Activated naive CD8-positive, alpha-beta T cell treated with anti-CD3 and anti-CD28 coated beads, Interleukin-2, amount 10 ng/mL, durations not matched to agents 7 days and 5 days (primary cell): ENCODE measurements at regions not wholly inside any gene's neighbourhood (a gene's known extent, or its start where the extent isn't known, plus 50 kb on each side); places are given as distances from the start of the nearest gene placed in this dataset.

ENCODE experiments used
- ATAC-seq: fragments of 150-1000 bp; cut with Tn5 transposase; one replicate; pipeline ENCODE4 v1.10.0; 2021; ENCODE audit warnings: low read depth, moderate library complexity
- POLR2A ChIA-PET: fragments of 350-600 bp; sonication (Branson Sonifier 250); formaldehyde crosslinking; loops from one replicate; lab custom pipeline; 2021; ENCODE audit warnings: antibody characterized with exemption; lab: Charles Lee
- DNase-seq: peaks from one replicate; pipeline ENCODE4 v3.0.0; 2021
- H3K27ac Mint-ChIP-seq: one replicate; pipeline ENCODE4 v1.8.0; 2022; ENCODE audit warnings: mild to moderate bottlenecking, mixed read lengths
- H3K27me3 Mint-ChIP-seq: one replicate; pipeline ENCODE4 v1.8.0; 2022; ENCODE audit warnings: mild to moderate bottlenecking, moderate library complexity, mixed read lengths
- H3K36me3 Mint-ChIP-seq: one replicate; pipeline ENCODE4 v1.8.0; 2021; ENCODE audit warnings: mild to moderate bottlenecking, mixed read lengths
- H3K4me1 Mint-ChIP-seq: one replicate; pipeline ENCODE4 v1.8.0; 2021; ENCODE audit warnings: mixed read lengths
- H3K4me3 Mint-ChIP-seq: one replicate; pipeline ENCODE4 v1.8.0; 2022; ENCODE audit warnings: mild to moderate bottlenecking, moderate library complexity, mixed read lengths
- H3K9me3 Mint-ChIP-seq: one replicate; pipeline ENCODE4 v1.8.0; 2021; ENCODE audit warnings: mixed read lengths

- Mint-ChIP-seq H3K4me1 (no peaks in the 10 kb centered on the region), H3K9me3 (no peaks in the 10 kb centered on the region), H3K36me3 (no peaks in the 10 kb centered on the region), H3K27me3 (no peaks in the 10 kb centered on the region), H3K27ac (no peak overlapping the region), H3K4me3 (no peak overlapping the region)
- no peak for ATAC-seq
- no peak for DNase-seq
- POLR2A ChIA-PET = no interaction called here
Observed at GRCh38 chr2:139079311-139079710, 299.1 kb upstream of the NXPH2 start.

DNA sequence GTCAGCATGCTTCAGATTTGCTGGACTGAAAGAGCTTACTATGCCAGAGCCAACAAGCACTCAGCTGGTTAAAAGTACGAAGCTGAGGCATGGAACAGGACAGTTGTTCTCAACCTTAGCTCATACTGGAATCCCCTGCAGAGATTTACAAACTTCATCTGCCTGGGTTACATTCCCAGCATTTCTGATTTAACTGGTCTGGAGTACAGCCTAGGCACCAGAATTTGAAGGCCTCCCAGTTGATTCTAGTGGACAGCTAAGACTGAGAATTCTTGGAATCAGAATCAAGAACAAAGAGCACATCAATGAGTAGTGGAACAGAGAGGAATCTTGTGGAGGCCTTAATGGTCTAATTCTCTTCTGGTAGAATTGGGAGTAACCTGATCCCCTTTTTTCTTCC, 298.2 kb upstream of the NXPH2 start:
- ATAC-seq (no peak), DNase-seq (no peak)
- H3K36me3 Mint-ChIP-seq = no peaks in the 10 kb centered on the region
- no peaks in the 10 kb centered on the region for H3K27me3 Mint-ChIP-seq
- H3K4me1 Mint-ChIP-seq = no peaks in the 10 kb centered on the region
- H3K4me3 Mint-ChIP-seq = no peak overlapping the region
- no peak overlapping the region for H3K27ac Mint-ChIP-seq
- POLR2A ChIA-PET = no interaction called here
- peaks cover 1% of the 10 kb centered on the region for H3K9me3 Mint-ChIP-seq

DNA sequence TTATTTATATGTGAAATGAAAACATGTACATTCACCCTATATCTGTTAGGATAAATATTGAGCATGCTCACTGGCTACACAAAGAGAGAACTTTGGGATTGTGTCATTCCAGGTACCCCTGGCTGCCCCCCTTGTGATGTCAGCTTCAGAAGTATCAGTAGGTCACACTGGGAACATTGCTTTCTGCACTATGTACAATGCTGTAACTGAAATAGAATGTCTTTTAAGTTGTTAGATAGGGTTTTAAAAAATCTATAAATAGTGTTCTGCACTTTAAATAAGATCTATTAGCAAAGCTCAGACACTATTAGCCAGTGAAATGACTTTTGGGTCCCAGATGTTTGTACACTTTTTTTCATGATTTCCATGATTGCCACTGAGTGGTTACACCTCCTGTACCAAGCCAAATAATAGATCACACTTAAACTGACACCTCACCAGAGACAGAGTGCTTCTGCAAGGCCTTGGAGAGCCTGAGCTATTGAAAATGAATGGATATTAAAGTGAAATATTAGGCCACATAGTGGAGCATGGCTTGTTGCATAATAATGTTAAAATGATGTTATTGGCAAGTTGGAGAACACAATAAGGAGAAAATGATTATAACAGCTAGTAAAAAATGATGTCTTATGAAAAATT, 297.0 kb upstream of the NXPH2 start:
- H3K27me3 Mint-ChIP-seq = no peaks in the 10 kb centered on the region
- H3K4me3 Mint-ChIP-seq = no peak overlapping the region
- peaks cover 1% of the 10 kb centered on the region for H3K9me3 Mint-ChIP-seq
- H3K27ac Mint-ChIP-seq = no peak overlapping the region
- ATAC-seq (no peak), DNase-seq (no peak)
- POLR2A ChIA-PET = no interaction called here
- H3K36me3 Mint-ChIP-seq = no peaks in the 10 kb centered on the region
- no peaks in the 10 kb centered on the region for H3K4me1 Mint-ChIP-seq

GRCh38 chr2:139067874-139068273, 287.7 kb upstream of the NXPH2 start:
- POLR2A ChIA-PET = no interaction called here
- ATAC-seq (no peak), DNase-seq (no peak)
- Mint-ChIP-seq H3K27ac (no peak overlapping the region), H3K4me1 (no peaks in the 10 kb centered on the region), H3K4me3 (no peak overlapping the region), H3K36me3 (no peaks in the 10 kb centered on the region), H3K9me3 (no peaks in the 10 kb centered on the region), H3K27me3 (no peaks in the 10 kb centered on the region)

- POLR2A ChIA-PET = no interaction called here
- H3K9me3 Mint-ChIP-seq = no peaks in the 10 kb centered on the region
- no peak for DNase-seq
- no peaks in the 10 kb centered on the region for H3K27me3 Mint-ChIP-seq
- ATAC-seq = no peak
- no peaks in the 10 kb centered on the region for H3K4me1 Mint-ChIP-seq
- H3K36me3 Mint-ChIP-seq = no peaks in the 10 kb centered on the region
- H3K4me3 Mint-ChIP-seq = no peak overlapping the region
- no peak overlapping the region for H3K27ac Mint-ChIP-seq
Observed at GRCh38 chr2:139067072-139067471, 286.9 kb upstream of the NXPH2 start.

- DNase-seq = no peak
- Mint-ChIP-seq H3K4me1 (no peaks in the 10 kb centered on the region), H3K27ac (no peak overlapping the region), H3K4me3 (no peak overlapping the region), H3K36me3 (no peaks in the 10 kb centered on the region), H3K27me3 (no peaks in the 10 kb centered on the region), H3K9me3 (no peaks in the 10 kb centered on the region)
- no peak for ATAC-seq
- POLR2A ChIA-PET = no interaction called here
Observed at GRCh38 chr2:139064159-139064558, 284.0 kb upstream of the NXPH2 start.

DNA sequence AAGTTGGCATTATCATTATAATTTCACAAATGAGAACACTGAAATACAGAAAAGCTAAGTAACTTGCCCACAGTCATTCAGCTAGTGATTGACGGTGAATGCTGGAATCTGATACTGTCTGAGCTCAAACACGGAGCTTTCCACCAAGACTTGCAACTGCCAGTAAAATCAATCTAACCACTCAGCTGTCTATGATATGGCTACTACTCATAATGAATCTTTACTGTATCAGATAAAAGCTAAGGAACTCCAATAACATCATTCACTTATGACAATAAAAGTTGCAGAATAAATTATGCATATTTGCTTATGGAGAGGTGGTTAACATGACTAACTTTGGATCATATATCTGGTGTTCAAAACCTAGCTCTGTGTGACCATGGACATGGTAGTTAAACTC, 279.4 kb upstream of the NXPH2 start:
- DNase-seq (no peak), ATAC-seq (no peak)
- H3K4me3 Mint-ChIP-seq = no peak overlapping the region
- peaks cover 2% of the 10 kb centered on the region for H3K9me3 Mint-ChIP-seq
- no peaks in the 10 kb centered on the region for H3K4me1 Mint-ChIP-seq
- no peak overlapping the region for H3K27ac Mint-ChIP-seq
- POLR2A ChIA-PET = no interaction called here
- no peaks in the 10 kb centered on the region for H3K27me3 Mint-ChIP-seq
- H3K36me3 Mint-ChIP-seq = no peaks in the 10 kb centered on the region

DNA sequence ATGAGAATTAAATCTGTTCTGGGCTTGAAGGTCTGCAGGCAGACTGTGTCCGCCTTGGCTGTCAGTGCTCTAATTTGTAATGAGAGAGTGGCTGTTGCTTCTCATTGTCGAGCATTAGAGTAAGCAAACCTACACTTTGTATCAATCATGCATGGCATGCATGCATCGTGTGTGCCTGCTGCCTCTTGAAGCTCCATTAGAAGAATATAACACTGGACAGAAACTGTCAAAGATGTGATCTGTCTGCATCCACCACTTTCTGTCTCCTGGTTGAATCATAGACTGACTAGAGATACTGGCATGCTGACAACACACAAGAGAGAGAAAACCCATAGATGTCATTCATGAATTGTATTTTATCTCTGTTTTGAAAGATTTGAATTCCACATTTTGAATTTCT, 275.0 kb upstream of the NXPH2 start:
- DNase-seq = no peak
- no peak for ATAC-seq
- H3K27me3 Mint-ChIP-seq = no peaks in the 10 kb centered on the region
- POLR2A ChIA-PET = no interaction called here
- peaks cover 2% of the 10 kb centered on the region for H3K9me3 Mint-ChIP-seq
- H3K36me3 Mint-ChIP-seq = no peaks in the 10 kb centered on the region
- no peaks in the 10 kb centered on the region for H3K4me1 Mint-ChIP-seq
- no peak overlapping the region for H3K4me3 Mint-ChIP-seq
- H3K27ac Mint-ChIP-seq = no peak overlapping the region

DNA sequence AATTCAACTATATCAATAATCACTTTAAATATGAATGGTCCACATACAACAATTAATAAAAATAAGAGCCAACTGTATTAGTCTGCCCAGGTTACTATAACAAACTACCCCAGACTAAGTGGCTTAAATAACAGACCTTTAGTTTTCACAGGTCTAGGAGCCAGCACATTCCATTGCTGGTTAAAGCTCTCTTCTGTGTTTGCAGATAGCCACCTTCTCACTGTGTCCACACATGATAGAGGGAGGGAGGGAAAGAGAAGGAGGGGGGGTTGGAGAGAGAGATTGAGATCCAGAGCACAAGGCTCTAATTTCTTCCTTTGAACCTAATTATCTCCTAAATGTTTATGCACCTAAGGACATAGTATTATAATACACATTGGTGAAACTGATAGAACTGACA, 267.8 kb upstream of the NXPH2 start:
- no peaks in the 10 kb centered on the region for H3K4me1 Mint-ChIP-seq
- no peak for ATAC-seq
- POLR2A ChIA-PET = no interaction called here
- DNase-seq = no peak
- peaks cover 6% of the 10 kb centered on the region for H3K9me3 Mint-ChIP-seq
- H3K4me3 Mint-ChIP-seq = no peak overlapping the region
- no peaks in the 10 kb centered on the region for H3K36me3 Mint-ChIP-seq
- H3K27ac Mint-ChIP-seq = no peak overlapping the region
- H3K27me3 Mint-ChIP-seq = no peaks in the 10 kb centered on the region

GRCh38 chr2:139045524-139045923, 265.3 kb upstream of the NXPH2 start:
- DNase-seq (no peak), ATAC-seq (no peak)
- no peak overlapping the region for H3K4me3 Mint-ChIP-seq
- no peaks in the 10 kb centered on the region for H3K4me1 Mint-ChIP-seq
- H3K27ac Mint-ChIP-seq = no peak overlapping the region
- H3K27me3 Mint-ChIP-seq = no peaks in the 10 kb centered on the region
- POLR2A ChIA-PET = no interaction called here
- peaks cover 6% of the 10 kb centered on the region for H3K9me3 Mint-ChIP-seq
- H3K36me3 Mint-ChIP-seq = no peaks in the 10 kb centered on the region

- no peaks in the 10 kb centered on the region for H3K27me3 Mint-ChIP-seq
- H3K4me3 Mint-ChIP-seq = no peak overlapping the region
- ATAC-seq (no peak), DNase-seq (no peak)
- H3K4me1 Mint-ChIP-seq = no peaks in the 10 kb centered on the region
- POLR2A ChIA-PET = no interaction called here
- no peak overlapping the region for H3K27ac Mint-ChIP-seq
- H3K9me3 Mint-ChIP-seq = no peaks in the 10 kb centered on the region
- H3K36me3 Mint-ChIP-seq = no peaks in the 10 kb centered on the region
Observed at GRCh38 chr2:139034064-139034463, 253.9 kb upstream of the NXPH2 start.

- H3K36me3 Mint-ChIP-seq = no peaks in the 10 kb centered on the region
- peaks cover 3% of the 10 kb centered on the region for H3K9me3 Mint-ChIP-seq
- H3K4me3 Mint-ChIP-seq = no peak overlapping the region
- no peaks in the 10 kb centered on the region for H3K4me1 Mint-ChIP-seq
- H3K27me3 Mint-ChIP-seq = no peaks in the 10 kb centered on the region
- ATAC-seq = no peak
- DNase-seq = no peak
- POLR2A ChIA-PET = no interaction called here
- no peak overlapping the region for H3K27ac Mint-ChIP-seq
Observed at GRCh38 chr2:139033300-139033699, 253.1 kb upstream of the NXPH2 start.

- DNase-seq (no peak), ATAC-seq (no peak)
- Mint-ChIP-seq H3K36me3 (no peaks in the 10 kb centered on the region), H3K4me3 (no peak overlapping the region), H3K9me3 (peaks cover 3% of the 10 kb centered on the region), H3K27ac (no peak overlapping the region), H3K27me3 (no peaks in the 10 kb centered on the region), H3K4me1 (no peaks in the 10 kb centered on the region)
- POLR2A ChIA-PET = no interaction called here
Observed at GRCh38 chr2:139031722-139032121, 251.5 kb upstream of the NXPH2 start.

- H3K4me3 Mint-ChIP-seq = no peak overlapping the region
- no peaks in the 10 kb centered on the region for H3K4me1 Mint-ChIP-seq
- no peaks in the 10 kb centered on the region for H3K36me3 Mint-ChIP-seq
- peaks cover 8% of the 10 kb centered on the region for H3K9me3 Mint-ChIP-seq
- no peak overlapping the region for H3K27ac Mint-ChIP-seq
- DNase-seq (no peak), ATAC-seq (no peak)
- no peaks in the 10 kb centered on the region for H3K27me3 Mint-ChIP-seq
- POLR2A ChIA-PET = no interaction called here
Observed at GRCh38 chr2:139020287-139020686, 240.1 kb upstream of the NXPH2 start.

GRCh38 chr2:139018252-139018651, 238.1 kb upstream of the NXPH2 start:
- Mint-ChIP-seq H3K27ac (no peak overlapping the region), H3K4me3 (no peak overlapping the region), H3K36me3 (no peaks in the 10 kb centered on the region), H3K4me1 (no peaks in the 10 kb centered on the region), H3K9me3 (peaks cover 9% of the 10 kb centered on the region), H3K27me3 (no peaks in the 10 kb centered on the region)
- ATAC-seq (no peak), DNase-seq (no peak)
- POLR2A ChIA-PET = no interaction called here
